ENCODE measurements at regions not wholly inside any gene's neighbourhood (a gene's known extent, or its start where the extent isn't known, plus 50 kb on each side); places are given as distances from the start of the nearest gene placed in this dataset.

- peak; percentile 19 for DNase-seq
Observed at GRCh38 chr2:10520154-10520553, 72.0 kb upstream of the ODC1 start.

DNA sequence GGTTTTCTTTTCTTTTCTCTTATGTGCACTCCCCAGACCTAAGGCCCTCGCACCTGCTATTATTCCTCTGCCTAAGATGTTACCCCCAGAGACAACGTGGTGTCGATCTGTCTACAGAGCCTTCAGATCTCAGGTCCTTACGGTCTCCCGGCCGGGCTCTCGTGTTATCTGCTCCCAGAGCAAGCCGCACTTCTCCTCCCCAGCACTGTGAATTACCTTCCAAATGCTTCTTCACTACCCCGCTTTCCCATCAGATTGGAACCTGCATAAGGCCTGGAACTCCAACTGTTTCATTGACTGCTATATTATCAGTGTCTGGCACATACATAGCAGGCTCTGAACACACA lies 71.2 kb upstream of the ODC1 start:
- peak; percentile 3 for DNase-seq

DNA sequence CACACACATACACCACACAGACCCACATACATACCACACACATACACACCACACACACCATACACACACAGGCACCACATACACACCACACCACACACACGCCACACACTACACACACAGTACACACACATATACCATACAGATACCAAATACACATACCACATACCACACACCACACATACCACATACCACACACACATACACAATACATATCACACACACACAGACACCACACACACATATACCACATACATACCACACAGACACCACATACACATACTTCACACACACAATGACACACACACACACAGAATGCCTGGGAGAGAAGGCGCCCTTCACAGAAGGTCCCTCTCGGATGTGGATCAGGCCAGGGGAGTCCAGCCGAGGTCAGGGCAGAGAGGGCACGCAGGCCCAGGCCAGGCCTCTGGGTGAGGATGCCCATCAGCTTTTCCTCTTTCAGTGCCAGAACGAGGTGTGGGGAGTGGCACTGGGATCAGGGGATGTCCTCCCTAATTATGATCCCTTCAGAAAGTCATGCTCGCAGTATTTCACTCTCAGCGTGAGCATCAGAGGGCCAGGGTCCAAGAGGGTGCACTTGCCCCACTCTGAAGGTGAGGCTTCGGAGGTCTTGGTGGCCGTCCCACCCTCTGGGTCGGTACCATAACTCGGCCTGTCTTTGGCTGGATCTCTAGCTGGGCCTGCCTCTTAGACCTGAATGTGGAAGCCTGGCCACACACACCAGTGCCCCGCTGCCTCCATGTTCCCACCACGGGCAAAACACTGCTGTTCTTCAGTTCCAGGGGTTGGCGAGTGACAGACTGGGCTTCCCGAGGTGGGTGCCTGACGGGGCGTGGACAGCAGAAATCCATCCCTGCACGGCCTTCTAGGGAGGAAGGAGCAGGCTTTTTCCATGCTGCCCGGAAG lies 70.6 kb upstream of the ODC1 start:
- peak; percentile 11 for DNase-seq

DNA sequence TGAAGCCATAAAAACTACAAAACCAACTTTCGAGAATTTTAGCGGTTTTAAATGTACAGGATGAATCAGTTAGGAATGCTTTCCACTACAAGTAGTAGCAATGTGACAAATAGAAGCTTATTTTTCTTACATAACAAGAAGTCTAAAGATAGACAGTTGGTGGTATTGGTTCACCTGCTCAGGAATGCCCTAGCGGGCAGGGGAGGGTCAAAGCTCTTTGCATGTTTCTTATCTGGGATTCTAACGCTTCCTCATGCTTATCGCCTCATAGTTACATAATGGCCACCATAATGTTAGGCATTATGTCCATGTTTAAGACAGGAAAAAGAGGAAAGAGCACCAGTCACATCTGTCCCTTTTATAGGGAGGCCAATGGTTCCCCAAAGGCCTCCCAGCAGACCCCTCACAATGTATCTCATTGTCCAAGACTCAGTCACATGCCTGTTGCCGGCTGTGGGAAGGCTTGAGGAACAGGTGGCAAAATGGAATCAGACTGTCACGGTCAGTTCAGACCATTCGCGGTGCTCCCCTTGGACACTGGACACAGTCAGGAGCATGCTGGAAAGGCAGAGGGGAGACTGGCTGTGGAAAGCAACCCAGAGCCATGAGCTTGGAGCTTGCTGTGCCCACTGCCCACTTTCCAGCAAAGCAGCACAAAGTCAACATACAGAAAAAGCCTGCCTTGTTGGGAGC lies 69.4 kb upstream of the ODC1 start:
- peak; percentile 10 for DNase-seq

GRCh38 chr2:10515887-10516286 lies 67.8 kb upstream of the ODC1 start:
- DNase-seq = no peak

GRCh38 chr2:10514743-10515142 lies 66.6 kb upstream of the ODC1 start:
- no peak for DNase-seq

DNA sequence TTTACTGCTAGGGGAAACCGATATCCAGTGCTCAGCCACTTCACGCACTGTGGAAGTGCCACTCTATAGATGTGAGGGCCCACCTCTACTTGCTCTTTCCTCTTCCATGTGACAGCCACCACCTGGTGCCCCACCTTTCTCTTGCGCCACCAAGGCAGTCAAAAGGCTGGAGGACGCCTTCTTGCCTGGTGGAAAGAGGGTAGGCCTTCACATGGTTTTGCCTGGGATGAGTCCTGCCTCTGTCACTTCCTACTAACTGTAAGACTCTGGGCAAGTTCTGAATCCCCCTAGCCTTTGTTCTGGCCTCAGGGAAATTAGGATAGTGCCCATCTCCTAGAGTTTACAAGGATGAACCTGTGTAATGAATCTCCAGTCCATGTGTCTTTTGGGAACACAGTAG lies 66.1 kb upstream of the ODC1 start:
- DNase-seq = no peak

- DNase-seq = no peak
Observed at GRCh38 chr2:10513201-10513600, 65.1 kb upstream of the ODC1 start.

- DNase-seq = no peak
Observed at GRCh38 chr2:10508038-10508437, 59.9 kb upstream of the ODC1 start.

DNA sequence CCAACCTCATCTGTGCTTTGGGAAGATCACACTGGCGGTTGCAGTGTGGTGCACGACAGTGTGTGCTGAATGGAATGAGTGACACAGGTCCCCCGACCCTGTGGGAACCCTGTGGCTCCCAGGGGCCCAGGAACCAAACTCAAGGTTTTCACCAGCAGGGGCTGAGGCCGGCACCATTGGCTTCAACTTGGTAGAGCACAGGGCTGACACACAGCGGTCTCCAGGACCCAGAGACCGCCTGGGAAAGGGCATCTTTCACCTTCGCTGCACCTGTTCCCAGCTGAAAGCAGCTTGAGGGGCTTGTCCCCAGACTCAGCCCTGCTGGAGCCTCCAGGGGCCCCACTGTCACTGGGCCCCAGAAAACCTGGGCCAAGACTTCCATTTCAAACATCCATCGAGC lies 59.0 kb upstream of the ODC1 start:
- no peak for DNase-seq

GRCh38 chr2:10504994-10505820 lies 57.1 kb upstream of the ODC1 start:
- no peak for DNase-seq

- DNase-seq = no peak
Observed at GRCh38 chr2:10504370-10504993, 56.4 kb upstream of the ODC1 start.

- DNase-seq = no peak
Observed at GRCh38 chr2:10502803-10503107, 54.6 kb upstream of the ODC1 start.

GRCh38 chr2:10501980-10502802 lies 54.1 kb upstream of the ODC1 start:
- DNase-seq = no peak

- DNase-seq = no peak
Observed at GRCh38 chr2:10501451-10501961, 53.4 kb upstream of the ODC1 start.

GRCh38 chr2:10500601-10501361 lies 52.7 kb upstream of the ODC1 start:
- no peak for DNase-seq

- DNase-seq = no peak
Observed at GRCh38 chr2:10499911-10500521, 51.9 kb upstream of the ODC1 start.

DNA sequence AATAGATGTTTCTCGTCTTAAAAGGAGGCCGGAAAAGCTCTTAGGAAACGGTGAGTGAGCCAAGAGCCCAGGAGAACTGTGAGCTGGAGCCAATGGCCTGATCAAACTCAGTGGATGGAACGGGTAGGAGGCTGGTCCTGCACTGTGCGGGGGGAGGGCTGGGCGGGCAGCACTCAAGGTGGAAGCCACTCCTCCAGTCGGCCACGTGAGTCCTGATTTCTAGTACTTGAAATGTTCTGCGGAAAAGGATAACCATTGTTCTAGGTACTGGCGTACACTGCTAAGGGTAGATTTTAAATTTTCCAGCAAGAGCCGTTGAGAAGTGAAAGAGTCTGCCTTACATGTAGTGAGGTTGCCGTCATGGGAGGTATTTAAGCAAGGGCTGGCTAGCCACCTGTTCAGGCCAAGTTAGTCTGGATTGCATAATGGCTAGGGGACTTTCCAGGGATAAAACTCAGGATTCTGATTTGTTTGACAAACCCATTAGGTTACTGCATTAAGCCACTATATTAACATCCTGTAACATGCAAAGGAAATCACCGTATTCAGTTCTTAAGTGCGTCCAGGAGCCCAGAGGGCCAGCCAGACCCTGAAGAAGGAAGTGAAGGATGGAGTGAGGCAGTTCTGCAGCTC lies 51.3 kb upstream of the ODC1 start:
- no peak for DNase-seq

DNA sequence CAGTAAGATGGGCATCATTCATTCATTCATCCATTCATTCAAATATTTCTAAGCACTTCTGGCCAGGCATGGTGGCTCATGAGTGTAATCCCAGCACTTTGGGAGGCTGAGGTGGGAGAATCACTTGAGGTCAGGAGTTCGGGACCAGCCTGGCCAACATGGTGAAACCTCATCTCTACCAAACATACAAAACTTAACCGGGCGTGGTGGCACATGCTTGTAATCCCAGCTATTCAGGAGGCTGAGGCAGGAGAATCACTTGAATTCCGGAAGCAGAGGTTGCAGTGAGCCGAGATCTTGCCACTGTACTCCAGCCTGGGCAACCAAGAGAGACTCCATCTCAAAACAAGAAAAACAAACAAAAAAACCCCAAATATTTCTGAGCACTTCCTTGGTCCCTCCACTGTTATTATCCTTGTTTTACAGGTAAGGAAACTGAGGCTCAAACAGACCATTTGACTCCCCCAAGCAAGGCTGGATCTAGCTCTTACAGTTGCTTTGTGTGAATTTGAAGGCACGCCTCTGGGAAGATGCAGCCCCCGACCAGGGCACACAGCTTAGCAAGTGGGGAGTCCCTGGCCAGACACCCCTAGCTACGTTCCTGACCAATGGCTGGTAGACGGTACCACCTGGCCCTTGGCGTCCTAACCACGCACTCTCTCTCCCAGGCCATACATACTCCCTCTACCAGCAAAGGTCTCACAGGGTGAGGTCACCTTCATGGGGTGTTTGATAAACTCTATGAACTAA lies 50.6 kb upstream of the ODC1 start:
- DNase-seq = no peak

Measured in activated T-cell treated with anti-CD3 and anti-CD28 coated beads, Interleukin-2, amount 50 U/mL, for 1 hour (primary cell).